HG03378 (cell line): ENCODE measurements at regions not wholly inside any gene's neighbourhood (a gene's known extent, or its start where the extent isn't known, plus 50 kb on each side); places are given as distances from the start of the nearest gene placed in this dataset.
A peak's percentile ranks its signal among the peaks of the same experiment; 100 is the strongest.

Experiments
- ATAC-seq: cut with Tn5 transposase; IDR thresholded peaks from one replicate; pipeline ENCODE4 v1.9.1; 2021; ENCODE audit warnings: mild to moderate bottlenecking, moderate library complexity; ENCODE audit not compliant: unreplicated experiment

- peak; percentile 42 for ATAC-seq
These were observed 113.0 kb downstream of the DTHD1 start for GRCh38 chr4:36394352-36394903.

GRCh38 chr4:36399762-36400353 lies 118.4 kb downstream of the DTHD1 start:
- ATAC-seq: peak; percentile 72

- ATAC-seq: no peak
These were observed 120.8 kb downstream of the DTHD1 start for GRCh38 chr4:36402008-36402758.

GRCh38 chr4:36411338-36411737 lies 129.9 kb downstream of the DTHD1 start:
- no peak for ATAC-seq

GRCh38 chr4:36414248-36414647 lies 132.8 kb downstream of the DTHD1 start:
- ATAC-seq: no peak

GRCh38 chr4:36417146-36417545 lies 135.7 kb downstream of the DTHD1 start:
- ATAC-seq: no peak

GRCh38 chr4:36420111-36420679 lies 138.8 kb downstream of the DTHD1 start:
- no peak for ATAC-seq

- ATAC-seq: no peak
These were observed 141.2 kb downstream of the DTHD1 start for GRCh38 chr4:36422607-36423006.

- ATAC-seq: no peak
These were observed 145.3 kb downstream of the DTHD1 start for GRCh38 chr4:36426741-36427140.

GRCh38 chr4:36427696-36428095 lies 146.3 kb downstream of the DTHD1 start:
- ATAC-seq: no peak

- ATAC-seq: no peak
These were observed 151.2 kb downstream of the DTHD1 start for GRCh38 chr4:36432586-36432985.

GRCh38 chr4:36439556-36439955 lies 158.1 kb downstream of the DTHD1 start:
- ATAC-seq: no peak

- ATAC-seq: no peak
These were observed 164.1 kb downstream of the DTHD1 start for GRCh38 chr4:36445480-36445879.

GRCh38 chr4:36446275-36446674 lies 164.9 kb downstream of the DTHD1 start:
- no peak for ATAC-seq

- ATAC-seq: no peak
These were observed 179.9 kb downstream of the DTHD1 start for GRCh38 chr4:36461344-36461743.

- no peak for ATAC-seq
These were observed 186.3 kb downstream of the DTHD1 start for GRCh38 chr4:36467670-36468069.

- ATAC-seq: no peak
These were observed 190.5 kb downstream of the DTHD1 start for GRCh38 chr4:36471903-36472302.

GRCh38 chr4:36476135-36476534 lies 194.7 kb downstream of the DTHD1 start:
- ATAC-seq: no peak

GRCh38 chr4:36477861-36478260 lies 196.4 kb downstream of the DTHD1 start:
- ATAC-seq: no peak

GRCh38 chr4:36485885-36486284 lies 204.5 kb downstream of the DTHD1 start:
- no peak for ATAC-seq

GRCh38 chr4:36489798-36490197 lies 208.4 kb downstream of the DTHD1 start:
- no peak for ATAC-seq

GRCh38 chr4:36492041-36492440 lies 210.6 kb downstream of the DTHD1 start:
- no peak for ATAC-seq
